Keratinocyte (primary cell): ENCODE measurements at regions not wholly inside any gene's neighbourhood (a gene's known extent, or its start where the extent isn't known, plus 50 kb on each side); places are given as distances from the start of the nearest gene placed in this dataset.

Source experiments
- DNase-seq: peaks from one replicate; pipeline ENCODE4 v3.0.0-alpha.2; 2011; ENCODE audit warnings: low read depth, missing footprints, low spot score
- FAIRE-seq: peaks from 2 replicates; lab custom pipeline; 2011; peaks lifted over from hg19 to GRCh38; lab: Jason Lieb, UNC
- H2AFZ ChIP-seq: 2 replicates; pipeline ENCODE4 v1.6.0; 2012; ENCODE audit warnings: low read length, control low read depth, inconsistent platforms; ENCODE audit not compliant: control insufficient read depth
- H3K27ac ChIP-seq: 2 replicates; pipeline ENCODE4 v1.5.1; 2011; ENCODE audit warnings: low read length; ENCODE audit not compliant: control insufficient read depth, insufficient read depth
- H3K27me3 ChIP-seq: 3 replicates; pipeline ENCODE4 v1.6.0; 2011; ENCODE audit warnings: low read length; ENCODE audit not compliant: control insufficient read depth, insufficient read depth; ENCODE audit errors: extremely low read depth
- H3K36me3 ChIP-seq, 2 experiments: 2 replicates in 1 of 2; 3 replicates in 1 of 2; pipeline ENCODE4 v1.5.1; 2011; ENCODE audit warnings: low read length in 2 of 2, mild to moderate bottlenecking in 1 of 2; ENCODE audit not compliant: control insufficient read depth in 2 of 2, insufficient read depth in 2 of 2; ENCODE audit errors: extremely low read depth in 1 of 2
- H3K4me1 ChIP-seq: 3 replicates; pipeline ENCODE4 v1.5.1; 2011; ENCODE audit warnings: low read length; ENCODE audit not compliant: control insufficient read depth, insufficient read depth; ENCODE audit errors: extremely low read depth
- H3K4me2 ChIP-seq: 3 replicates; pipeline ENCODE4 v1.6.0; 2011; ENCODE audit warnings: low read depth, low read length; ENCODE audit not compliant: control insufficient read depth, insufficient read depth; ENCODE audit errors: extremely low read depth
- H3K4me3 ChIP-seq, 3 experiments: fragments of 200-600 bp in 1 of 3; sonication (generic) in 1 of 3; 2 replicates in 2 of 3; 3 replicates in 1 of 3; pipeline ENCODE4 v1.5.1; 2011 to 2016; ENCODE audit warnings: low read length in 3 of 3, mild to moderate bottlenecking in 3 of 3, control low read depth in 2 of 3, inconsistent platforms in 1 of 3, low read depth in 1 of 3, mixed read lengths in 1 of 3, mixed run types in 1 of 3, moderate library complexity in 1 of 3; ENCODE audit not compliant: control insufficient read depth in 2 of 3, insufficient read depth in 2 of 3; ENCODE audit errors: extremely low read depth in 1 of 3
- H3K79me2 ChIP-seq: 2 replicates; pipeline ENCODE4 v1.6.0; 2012; ENCODE audit warnings: low read length; ENCODE audit not compliant: control insufficient read depth, insufficient read depth
- H3K9ac ChIP-seq: 3 replicates; pipeline ENCODE4 v1.6.0; 2011; ENCODE audit warnings: low read length; ENCODE audit not compliant: control insufficient read depth, insufficient read depth; ENCODE audit errors: extremely low read depth
- H3K9me1 ChIP-seq: 3 replicates; pipeline ENCODE4 v1.6.0; 2011; ENCODE audit warnings: low read length; ENCODE audit not compliant: control insufficient read depth, insufficient read depth; ENCODE audit errors: extremely low read depth
- H3K9me3 ChIP-seq: 2 replicates; pipeline ENCODE4 v1.5.1; 2012; ENCODE audit warnings: low read depth, low read length; ENCODE audit not compliant: control insufficient read depth
- H4K20me1 ChIP-seq: 3 replicates; pipeline ENCODE4 v1.6.0; 2011; ENCODE audit warnings: low read length; ENCODE audit not compliant: control insufficient read depth, insufficient read depth; ENCODE audit errors: extremely low read depth
- CTCF ChIP-seq, 3 experiments: IDR thresholded peaks in 1 of 3; conservative IDR thresholded peaks in 1 of 3; optimal IDR thresholded peaks in 1 of 3; 2 replicates in 2 of 3; 3 replicates in 1 of 3; pipeline versions ENCODE3 to v1.5.1; 2011; ENCODE audit warnings: low read length in 3 of 3, mild to moderate bottlenecking in 3 of 3, moderate library complexity in 2 of 3, control low read depth in 1 of 3, inconsistent platforms in 1 of 3; ENCODE audit not compliant: insufficient read depth in 2 of 3; ENCODE audit errors: extremely low read depth in 1 of 3
- EZH2 ChIP-seq: IDR thresholded peaks from one replicate; pipeline ENCODE4 v1.6.1; 2012; ENCODE audit warnings: inconsistent platforms, mild to moderate bottlenecking, low read length, moderate library complexity
- dilution Hi-C: fragments of 300-500 bp; cut with MboI; formaldehyde crosslinking; loops from one replicate; pipeline ENCODE4 v1.7.0; 2020; ENCODE audit warnings: low sequenced_read_pairs; ENCODE audit not compliant: extremely low pct_ligation_motif_present

DNA sequence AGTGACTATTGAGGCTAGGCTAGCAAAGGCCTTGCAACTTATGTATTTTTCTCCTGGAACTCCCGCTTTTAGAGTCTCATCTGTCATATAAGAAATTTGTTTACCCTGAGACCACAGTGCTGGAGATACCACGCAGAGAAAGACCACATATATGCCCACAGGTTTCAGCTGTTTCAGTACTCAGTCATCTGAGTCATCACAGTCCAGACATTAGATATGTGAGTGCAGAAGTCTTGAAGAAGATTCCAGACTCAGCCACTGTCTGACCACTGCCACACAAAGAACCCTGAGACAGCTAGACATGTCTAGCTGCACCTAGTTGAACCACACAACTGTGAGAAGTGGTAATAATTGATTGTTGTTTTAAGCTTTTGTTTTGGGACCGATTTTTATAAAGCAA is 648.3 kb downstream of the EPM2A start:
- Histone ChIP-seq H3K27ac (no peak overlapping the region), H3K4me1 (no peaks in the 10 kb centered on the region), H4K20me1 (no peaks in the 10 kb centered on the region), H3K9ac (no peak overlapping the region), H3K36me3 (no peaks in the 10 kb centered on the region), H3K27me3 (no peaks in the 10 kb centered on the region), H3K4me3 (no peak overlapping the region), H3K4me2 (no peak overlapping the region), H3K9me3 (no peaks in the 10 kb centered on the region), H3K79me2 (no peaks in the 10 kb centered on the region), H3K9me1 (no peaks in the 10 kb centered on the region), H2AFZ (no peak overlapping the region)
- dilution Hi-C loops = no loop called here
- no peak for FAIRE-seq
- DNase-seq = no peak
- TF ChIP-seq EZH2 = no peak
- no peak for TF ChIP-seq CTCF (optimal IDR thresholded peaks at IDR 0.05 in 1 of 3, IDR thresholded peaks at IDR 0.05 in 1 of 3, conservative IDR thresholded peaks at IDR 0.05 in 1 of 3; ENCODE audit: extremely low read depth in 1 of 3, insufficient read depth in 2 of 3, low read length in 3 of 3)

DNA sequence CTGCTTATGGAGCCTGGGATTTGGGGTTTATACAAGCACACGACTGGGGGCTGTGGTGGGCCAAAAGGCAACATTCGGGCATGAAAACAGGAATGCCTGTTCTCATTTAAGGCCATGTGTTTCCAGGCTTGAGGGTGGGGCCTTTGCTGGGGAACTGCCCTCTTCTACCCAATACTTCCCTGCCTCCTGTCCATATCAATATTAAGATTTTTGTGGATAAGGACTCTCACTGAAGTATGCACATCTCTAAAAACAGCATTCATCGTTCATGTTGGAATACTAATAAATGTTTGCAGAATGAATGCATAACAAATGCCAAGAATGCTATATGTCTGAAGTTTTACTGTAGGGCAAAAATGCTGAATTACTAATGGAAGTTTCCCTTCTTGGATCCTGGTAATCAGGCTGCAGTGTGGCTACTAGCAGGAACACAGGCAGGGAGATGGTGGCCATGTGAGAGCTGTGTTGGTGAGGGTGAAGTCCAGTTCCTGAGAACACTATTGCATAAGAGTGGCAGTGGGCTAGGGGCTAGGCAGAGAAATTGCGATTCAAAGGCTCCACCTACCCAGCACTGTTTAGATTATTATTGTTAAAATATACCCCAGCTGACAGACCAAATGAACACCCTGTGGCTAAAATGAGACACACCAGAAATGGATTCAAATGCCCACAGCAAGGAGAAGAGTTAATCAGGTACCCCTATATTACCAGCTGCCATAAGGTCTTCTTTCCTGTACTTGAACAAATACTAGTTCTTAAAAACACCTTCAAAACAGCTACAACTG is 644.3 kb downstream of the EPM2A start:
- no peaks in the 10 kb centered on the region for H3K9me3 ChIP-seq
- dilution Hi-C loops = no loop called here
- no peak overlapping the region for H2AFZ ChIP-seq
- no peak for TF ChIP-seq EZH2
- no peak for TF ChIP-seq CTCF (optimal IDR thresholded peaks at IDR 0.05 in 1 of 3, IDR thresholded peaks at IDR 0.05 in 1 of 3, conservative IDR thresholded peaks at IDR 0.05 in 1 of 3; ENCODE audit: extremely low read depth in 1 of 3, insufficient read depth in 2 of 3, low read length in 3 of 3)
- no peak overlapping the region for H3K9ac ChIP-seq
- H3K4me3 ChIP-seq = no peak overlapping the region
- H3K9me1 ChIP-seq = no peaks in the 10 kb centered on the region
- no peak for FAIRE-seq
- H3K36me3 ChIP-seq = no peaks in the 10 kb centered on the region
- H3K4me2 ChIP-seq = no peak overlapping the region
- H4K20me1 ChIP-seq = no peaks in the 10 kb centered on the region
- no peaks in the 10 kb centered on the region for H3K4me1 ChIP-seq
- no peak overlapping the region for H3K27ac ChIP-seq
- no peaks in the 10 kb centered on the region for H3K79me2 ChIP-seq
- peaks cover 5% of the 10 kb centered on the region for H3K27me3 ChIP-seq
- no peak for DNase-seq
